LNCAP (cell line): ENCODE measurements at regions not wholly inside any gene's neighbourhood (a gene's known extent, or its start where the extent isn't known, plus 50 kb on each side); places are given as distances from the start of the nearest gene placed in this dataset.

Experiments used
- CTCF ChIP-seq: fragments of 450-650 bp; IDR thresholded peaks from 2 replicates; pipeline ENCODE4 v1.5.1; 2017; ENCODE audit warnings: mild to moderate bottlenecking

GRCh38 chr13:76795701-76796695 is 90.2 kb downstream of the KCTD12 start:
- no peak for TF ChIP-seq CTCF

- no peak for TF ChIP-seq CTCF
These were observed 93.4 kb downstream of the KCTD12 start for GRCh38 chr13:76792731-76793347.

GRCh38 chr13:76790980-76791819 is 95.0 kb downstream of the KCTD12 start:
- no peak for TF ChIP-seq CTCF

- no peak for TF ChIP-seq CTCF
These were observed 95.7 kb downstream of the KCTD12 start for GRCh38 chr13:76790526-76790925.

GRCh38 chr13:76783798-76784197 is 102.4 kb downstream of the KCTD12 start:
- TF ChIP-seq CTCF, result no peak

- TF ChIP-seq CTCF, result no peak
These were observed 107.4 kb downstream of the KCTD12 start for GRCh38 chr13:76778853-76779252.

- TF ChIP-seq CTCF, result no peak
These were observed 109.1 kb downstream of the KCTD12 start for GRCh38 chr13:76777096-76777495.
